Kidney epithelial cell (primary cell): ENCODE measurements at regions not wholly inside any gene's neighbourhood (a gene's known extent, or its start where the extent isn't known, plus 50 kb on each side); places are given as distances from the start of the nearest gene placed in this dataset.

Experiments used
- DNase-seq: peaks from one replicate; pipeline ENCODE4 v3.0.0-alpha.2; 2010; ENCODE audit warnings: low read depth
- H3K27me3 ChIP-seq: 2 replicates; pipeline ENCODE4 v1.6.0; 2011; ENCODE audit warnings: low read length; ENCODE audit not compliant: control insufficient read depth, insufficient read depth
- H3K36me3 ChIP-seq: 2 replicates; pipeline ENCODE4 v1.5.1; 2011; ENCODE audit warnings: low read length; ENCODE audit not compliant: control insufficient read depth, insufficient read depth
- H3K4me3 ChIP-seq: 2 replicates; pipeline ENCODE4 v1.5.1; 2011; ENCODE audit warnings: low read depth, mild to moderate bottlenecking, control low read depth, low read length
- TF ChIP-seq, protein P1 (sequence below): IDR thresholded peaks from 2 replicates; pipeline ENCODE4 v1.5.1; 2011; ENCODE audit warnings: mild to moderate bottlenecking, moderate library complexity, low read length, control low read depth, inconsistent platforms; ENCODE audit not compliant: insufficient read depth, poor library complexity, severe bottlenecking

DNA sequence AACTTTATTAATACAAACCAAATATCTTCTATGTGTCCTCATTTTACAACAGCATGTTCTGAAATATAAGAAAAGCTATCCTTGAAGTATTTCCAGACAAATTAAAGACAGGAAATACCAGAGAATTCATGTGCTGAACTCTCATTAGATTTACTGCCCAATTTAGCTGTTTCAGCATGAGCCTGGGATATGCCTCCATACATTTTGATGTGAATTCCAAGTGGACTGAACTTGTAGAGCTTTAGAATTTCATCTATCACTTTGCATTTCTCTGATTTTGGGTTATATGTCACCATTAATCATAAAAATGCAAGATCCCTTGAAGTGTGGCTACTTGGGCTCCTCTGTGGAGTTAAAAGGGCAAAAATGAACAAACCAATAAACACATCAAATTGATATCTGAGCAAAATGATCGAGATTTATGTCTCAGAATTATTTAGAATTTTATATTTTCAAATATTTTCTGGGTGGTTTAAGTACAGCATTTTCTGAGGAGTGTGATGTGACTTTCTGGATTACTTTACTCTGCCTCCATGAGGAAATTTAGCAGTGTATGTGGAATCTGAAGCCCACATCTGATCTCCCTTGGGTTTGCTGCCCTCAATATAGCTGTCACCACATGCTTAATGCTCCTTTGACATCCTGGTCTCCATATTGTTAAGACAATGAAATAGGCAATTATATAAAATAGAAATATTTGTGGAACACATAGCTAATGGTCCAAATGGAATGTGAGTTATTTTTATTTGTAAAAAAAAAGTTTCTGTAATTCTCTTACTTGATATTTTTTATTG, 206.6 kb upstream of the RBMS1 start:
- DNase-seq = no peak
- no peaks in the 10 kb centered on the region for H3K36me3 ChIP-seq
- TF ChIP-seq, protein P1, sequence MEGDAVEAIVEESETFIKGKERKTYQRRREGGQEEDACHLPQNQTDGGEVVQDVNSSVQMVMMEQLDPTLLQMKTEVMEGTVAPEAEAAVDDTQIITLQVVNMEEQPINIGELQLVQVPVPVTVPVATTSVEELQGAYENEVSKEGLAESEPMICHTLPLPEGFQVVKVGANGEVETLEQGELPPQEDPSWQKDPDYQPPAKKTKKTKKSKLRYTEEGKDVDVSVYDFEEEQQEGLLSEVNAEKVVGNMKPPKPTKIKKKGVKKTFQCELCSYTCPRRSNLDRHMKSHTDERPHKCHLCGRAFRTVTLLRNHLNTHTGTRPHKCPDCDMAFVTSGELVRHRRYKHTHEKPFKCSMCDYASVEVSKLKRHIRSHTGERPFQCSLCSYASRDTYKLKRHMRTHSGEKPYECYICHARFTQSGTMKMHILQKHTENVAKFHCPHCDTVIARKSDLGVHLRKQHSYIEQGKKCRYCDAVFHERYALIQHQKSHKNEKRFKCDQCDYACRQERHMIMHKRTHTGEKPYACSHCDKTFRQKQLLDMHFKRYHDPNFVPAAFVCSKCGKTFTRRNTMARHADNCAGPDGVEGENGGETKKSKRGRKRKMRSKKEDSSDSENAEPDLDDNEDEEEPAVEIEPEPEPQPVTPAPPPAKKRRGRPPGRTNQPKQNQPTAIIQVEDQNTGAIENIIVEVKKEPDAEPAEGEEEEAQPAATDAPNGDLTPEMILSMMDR = no peak
- no peak overlapping the region for H3K4me3 ChIP-seq
- no peaks in the 10 kb centered on the region for H3K27me3 ChIP-seq

- Histone ChIP-seq H3K4me3 (no peak overlapping the region), H3K27me3 (no peaks in the 10 kb centered on the region), H3K36me3 (no peaks in the 10 kb centered on the region)
- no peak for DNase-seq
- TF ChIP-seq, protein P1 = no peak
Observed at GRCh38 chr2:160701822-160702221, 208.2 kb upstream of the RBMS1 start.

DNA sequence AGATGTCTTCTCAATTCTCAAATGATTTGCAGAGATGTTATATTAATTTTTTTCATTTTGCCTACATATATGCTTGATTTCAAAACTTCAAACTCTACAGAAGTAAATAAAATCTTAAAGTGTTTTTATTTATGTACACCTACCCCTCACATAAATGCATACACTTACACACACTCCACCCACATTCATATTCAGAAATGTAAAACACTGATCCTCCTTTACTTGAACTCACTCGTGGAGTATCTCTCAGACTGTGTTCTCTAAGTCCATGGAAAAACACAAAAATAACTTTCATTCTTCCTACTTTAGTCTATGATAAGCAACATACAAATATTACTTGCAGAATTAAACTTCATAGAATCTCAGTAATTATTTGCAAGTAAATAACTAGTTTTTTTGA, 209.1 kb upstream of the RBMS1 start:
- TF ChIP-seq, protein P1 = no peak
- Histone ChIP-seq H3K36me3 (no peaks in the 10 kb centered on the region), H3K27me3 (no peaks in the 10 kb centered on the region), H3K4me3 (no peak overlapping the region)
- DNase-seq = no peak

- DNase-seq = no peak
- H3K4me3 ChIP-seq = no peak overlapping the region
- no peaks in the 10 kb centered on the region for H3K27me3 ChIP-seq
- TF ChIP-seq, protein P1 = no peak
- H3K36me3 ChIP-seq = no peaks in the 10 kb centered on the region
Observed at GRCh38 chr2:160703648-160704585, 210.3 kb upstream of the RBMS1 start.

DNA sequence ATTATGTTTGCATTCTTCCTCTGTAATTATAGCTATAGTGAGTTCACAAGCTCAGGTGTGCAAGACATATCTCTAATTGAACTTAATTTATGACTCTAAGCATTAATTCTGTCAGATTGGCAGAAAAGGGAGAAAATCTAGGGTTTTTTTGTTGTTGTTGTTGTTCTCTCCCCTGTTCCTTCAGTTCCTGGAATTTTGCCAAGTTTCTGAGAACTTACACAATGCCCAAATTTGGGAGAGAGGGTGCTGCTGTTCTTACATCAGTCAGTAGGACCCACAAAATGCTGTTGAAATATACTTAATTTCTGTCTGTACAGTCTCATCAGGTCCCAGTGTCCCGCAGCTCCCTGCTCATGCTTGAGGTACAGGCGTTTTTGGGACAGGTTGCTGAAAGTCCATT, 221.8 kb upstream of the RBMS1 start:
- Histone ChIP-seq H3K27me3 (no peaks in the 10 kb centered on the region), H3K36me3 (no peaks in the 10 kb centered on the region), H3K4me3 (no peak overlapping the region)
- TF ChIP-seq, protein P1 = no peak
- no peak for DNase-seq
